LNCaP clone FGC (cell line): ENCODE measurements at regions not wholly inside any gene's neighbourhood (a gene's known extent, or its start where the extent isn't known, plus 50 kb on each side); places are given as distances from the start of the nearest gene placed in this dataset.

ENCODE experiments used
- DNase-seq: peaks from one replicate; pipeline ENCODE4 v3.0.0-alpha.2; 2011; ENCODE audit warnings: low read depth
- H3K4me3 ChIP-seq: 2 replicates; pipeline ENCODE4 v1.5.1; 2011; ENCODE audit warnings: mild to moderate bottlenecking, low read depth, low read length, control low read depth
- CTCF ChIP-seq: IDR thresholded peaks from 2 replicates; pipeline ENCODE4 v1.5.1; 2012; ENCODE audit warnings: mild to moderate bottlenecking; ENCODE audit not compliant: control insufficient read depth, insufficient read depth; ENCODE audit errors: extremely low read depth

GRCh38 chr9:23496489-23497136, 329.4 kb downstream of the ELAVL2 start:
- no peak overlapping the region for H3K4me3 ChIP-seq
- DNase-seq, result no peak
- no peak for TF ChIP-seq CTCF

- DNase-seq, result no peak
- TF ChIP-seq CTCF, result no peak
- no peak overlapping the region for H3K4me3 ChIP-seq
These were observed 328.9 kb downstream of the ELAVL2 start for GRCh38 chr9:23497137-23497504.

- no peak overlapping the region for H3K4me3 ChIP-seq
- no peak for DNase-seq
- no peak for TF ChIP-seq CTCF
These were observed 324.0 kb downstream of the ELAVL2 start for GRCh38 chr9:23502004-23502403.

- no peak for TF ChIP-seq CTCF
- H3K4me3 ChIP-seq, result no peak overlapping the region
- no peak for DNase-seq
These were observed 303.1 kb downstream of the ELAVL2 start for GRCh38 chr9:23522952-23523351.

- TF ChIP-seq CTCF, result no peak
- H3K4me3 ChIP-seq, result no peak overlapping the region
- DNase-seq, result no peak
These were observed 301.4 kb downstream of the ELAVL2 start for GRCh38 chr9:23524607-23525155.

GRCh38 chr9:23526806-23527205, 299.2 kb downstream of the ELAVL2 start:
- no peak for TF ChIP-seq CTCF
- DNase-seq, result no peak
- no peak overlapping the region for H3K4me3 ChIP-seq

GRCh38 chr9:23532282-23532681, 293.8 kb downstream of the ELAVL2 start:
- no peak overlapping the region for H3K4me3 ChIP-seq
- no peak for TF ChIP-seq CTCF
- DNase-seq, result no peak
